Ecto neural progenitor cell (in vitro differentiated cells): ENCODE measurements at regions not wholly inside any gene's neighbourhood (a gene's known extent, or its start where the extent isn't known, plus 50 kb on each side); places are given as distances from the start of the nearest gene placed in this dataset.
"Not testable (repeated sequence)": the region's sequence is repeated elsewhere in the genome, so short reads cannot be mapped to it uniquely, and the experiment has no call there.

Source experiments
- DNase-seq: peaks from one replicate; pipeline ENCODE4 v3.0.0-alpha.2; 2018; ENCODE audit warnings: low spot score

DNA sequence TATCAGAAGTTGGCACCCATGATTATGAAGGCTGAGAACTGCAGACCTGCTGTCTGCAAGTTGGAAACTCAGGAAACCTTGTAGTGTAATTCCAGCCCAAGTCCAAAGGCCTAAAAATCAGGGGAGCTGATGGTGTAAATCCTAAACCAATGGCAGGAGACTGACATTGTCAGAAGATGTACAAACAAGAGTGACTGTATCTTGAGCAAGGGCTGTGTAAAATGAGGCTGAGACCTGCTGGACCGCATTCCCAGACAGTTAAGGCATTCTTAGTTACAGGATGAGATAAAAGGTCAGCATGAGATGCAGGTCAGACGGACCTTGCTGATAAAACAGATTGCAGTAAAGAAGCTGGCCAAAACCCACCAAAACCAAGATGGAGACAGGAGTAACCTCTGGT is 147.7 kb downstream of the COG6 start:
- no peak for DNase-seq

GRCh38 chr13:39803851-39804250 is 148.4 kb downstream of the COG6 start:
- no peak for DNase-seq

DNA sequence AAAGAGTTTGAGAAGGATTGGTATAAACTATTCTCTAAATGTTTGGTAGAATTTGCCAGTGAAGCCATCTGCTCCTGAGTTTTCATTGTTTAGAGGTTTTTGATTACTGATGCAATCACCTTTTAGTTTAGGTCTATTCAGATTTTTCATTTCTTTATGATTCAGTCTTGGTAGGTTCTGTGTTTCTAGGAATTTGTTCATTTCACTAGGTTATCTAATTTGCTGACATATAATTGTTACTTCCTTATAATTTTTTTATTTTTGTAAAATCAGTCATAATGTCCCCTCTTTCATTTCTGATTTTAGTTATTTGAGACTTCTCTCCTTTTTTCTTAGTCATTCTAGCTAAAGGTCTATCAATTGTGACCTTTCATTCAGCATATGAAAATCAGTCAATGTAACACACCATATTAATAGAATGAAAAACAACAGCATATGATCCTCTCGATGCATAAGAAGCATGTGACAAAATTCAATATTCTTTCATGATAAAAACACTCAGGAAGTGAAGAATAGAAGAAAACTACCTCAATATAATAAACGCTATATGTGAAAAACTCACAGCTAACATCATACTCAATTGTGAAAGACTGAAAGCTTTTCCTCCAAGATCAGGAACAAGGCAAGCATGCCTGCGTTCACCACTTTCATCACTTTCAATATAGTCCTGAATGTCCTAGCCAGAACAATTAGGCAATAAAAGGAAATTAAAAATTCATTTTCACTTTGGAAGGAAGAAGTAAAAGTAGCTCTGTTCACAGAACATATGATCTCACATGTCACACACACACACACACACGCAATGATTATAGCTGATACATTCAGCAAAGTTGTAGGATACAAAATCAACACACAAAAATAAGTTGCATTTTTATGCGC is 149.1 kb downstream of the COG6 start:
- no peak for DNase-seq

DNA sequence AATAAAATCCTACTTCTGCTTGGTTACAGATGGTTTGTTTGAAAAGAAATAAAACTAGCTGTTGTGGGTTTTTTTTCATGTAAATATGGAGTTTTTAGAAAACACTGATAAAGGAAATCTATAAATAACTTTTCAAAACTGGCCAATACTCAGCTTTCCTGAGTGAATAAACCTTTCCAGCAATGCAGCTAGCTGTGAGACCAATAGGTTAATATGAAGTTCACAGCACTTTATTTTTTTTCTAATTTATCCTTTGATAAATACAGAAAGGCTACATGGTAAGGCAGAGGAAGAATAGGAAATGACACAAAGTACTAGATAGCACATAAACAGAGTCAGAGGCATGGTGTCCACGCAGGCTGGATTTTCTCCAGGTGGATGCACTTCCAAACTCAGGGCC is 154.0 kb downstream of the COG6 start:
- DNase-seq: no peak

GRCh38 chr13:39810091-39810877 is 154.8 kb downstream of the COG6 start:
- DNase-seq: no peak

DNA sequence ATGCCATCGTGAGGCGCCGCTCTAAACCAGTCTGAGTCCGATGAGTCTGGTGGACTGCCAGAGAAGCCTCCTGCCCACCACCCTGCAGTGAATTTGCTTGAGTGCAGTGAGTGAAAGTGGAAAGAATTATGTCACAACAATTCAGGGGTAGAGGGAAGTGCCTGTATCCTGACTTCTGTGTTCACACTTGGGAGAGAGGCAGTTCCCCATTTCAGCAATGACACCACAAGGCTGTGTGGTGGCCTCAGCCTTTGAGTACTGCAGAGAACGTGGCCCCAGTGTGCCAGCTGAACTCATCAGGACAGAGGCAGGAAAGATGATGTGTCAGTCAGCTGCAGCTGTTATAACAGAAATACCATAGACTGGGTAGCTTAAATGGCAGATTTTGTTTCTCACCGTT is 155.6 kb downstream of the COG6 start:
- no peak for DNase-seq

DNA sequence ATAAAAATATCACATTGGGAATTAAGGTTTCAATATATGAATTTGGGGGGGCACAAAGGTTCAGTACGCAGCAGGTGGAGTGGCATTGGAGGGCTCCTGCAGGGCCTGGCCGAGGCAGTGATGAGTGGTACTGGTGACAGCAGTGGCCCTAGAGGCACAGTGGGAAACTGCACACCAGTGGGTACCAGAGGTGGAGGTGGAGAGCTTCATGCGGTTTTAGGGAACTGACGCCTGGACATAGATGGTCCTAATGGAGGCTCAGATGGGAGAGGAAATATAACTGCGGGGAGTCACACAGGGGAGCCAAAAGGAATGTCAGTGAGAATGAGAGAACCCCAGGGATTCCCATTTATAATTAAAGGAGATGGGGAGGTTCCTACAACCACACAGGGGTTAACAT is 156.2 kb downstream of the COG6 start:
- DNase-seq: no peak

GRCh38 chr13:39815345-39816111 is 160.1 kb downstream of the COG6 start:
- no peak for DNase-seq

DNA sequence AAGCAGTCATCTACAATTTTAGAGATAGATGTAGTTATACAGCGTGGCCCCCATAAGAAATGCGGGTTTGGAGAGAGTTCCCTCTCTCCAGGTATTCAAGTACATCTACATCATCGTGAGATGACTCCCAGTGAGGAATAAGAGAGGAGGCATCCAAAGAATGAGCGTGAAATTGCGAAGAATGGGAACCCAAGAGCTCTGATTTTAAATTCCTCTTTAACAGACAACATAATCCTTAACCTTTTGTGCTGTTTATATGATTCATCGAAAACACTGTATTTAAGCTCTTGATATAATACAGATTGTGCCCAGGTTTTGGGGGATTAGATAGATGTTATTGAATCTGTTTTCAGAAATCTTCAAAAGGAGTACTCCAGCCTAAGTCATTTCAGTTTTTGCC is 161.5 kb downstream of the COG6 start:
- no peak for DNase-seq

DNA sequence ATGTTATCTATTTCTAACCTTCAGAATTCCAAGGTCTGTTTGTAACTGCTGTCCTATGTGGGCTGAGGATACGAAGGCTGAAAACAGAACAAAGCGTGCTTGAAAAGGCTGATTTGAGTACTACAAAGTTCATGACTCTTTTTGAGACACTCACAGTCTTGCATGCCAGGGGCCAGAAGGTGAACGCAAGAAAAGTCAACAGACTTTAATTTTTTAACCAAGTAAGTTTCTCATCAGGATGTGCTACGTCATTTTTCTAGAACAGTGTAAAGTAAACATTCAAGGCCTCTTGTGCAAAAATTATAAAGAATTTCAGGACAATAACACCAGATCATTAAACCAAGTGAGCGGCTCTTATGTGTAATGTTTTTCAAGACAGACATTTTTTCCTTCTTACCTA is 163.5 kb downstream of the COG6 start:
- DNase-seq: no peak

DNA sequence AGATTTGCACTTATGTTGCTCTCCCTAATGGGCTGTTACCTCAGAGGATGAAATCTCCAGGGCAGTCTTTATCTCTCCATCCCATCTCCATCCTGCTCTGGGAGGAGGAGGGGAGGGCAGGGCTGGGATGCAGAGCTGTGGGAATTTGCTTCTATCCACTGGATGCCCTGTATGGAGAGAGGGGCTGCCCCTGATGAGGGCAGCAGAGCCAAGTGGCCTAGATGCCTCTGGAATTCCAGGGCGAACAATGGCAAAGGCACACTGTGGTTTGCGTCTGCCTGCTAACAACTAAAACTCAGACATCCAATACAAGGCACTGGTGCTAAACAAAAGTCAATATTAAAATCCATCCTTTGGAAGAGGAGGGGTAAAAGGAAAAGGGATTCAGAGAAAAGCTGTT is 165.1 kb downstream of the COG6 start:
- DNase-seq: no peak

DNA sequence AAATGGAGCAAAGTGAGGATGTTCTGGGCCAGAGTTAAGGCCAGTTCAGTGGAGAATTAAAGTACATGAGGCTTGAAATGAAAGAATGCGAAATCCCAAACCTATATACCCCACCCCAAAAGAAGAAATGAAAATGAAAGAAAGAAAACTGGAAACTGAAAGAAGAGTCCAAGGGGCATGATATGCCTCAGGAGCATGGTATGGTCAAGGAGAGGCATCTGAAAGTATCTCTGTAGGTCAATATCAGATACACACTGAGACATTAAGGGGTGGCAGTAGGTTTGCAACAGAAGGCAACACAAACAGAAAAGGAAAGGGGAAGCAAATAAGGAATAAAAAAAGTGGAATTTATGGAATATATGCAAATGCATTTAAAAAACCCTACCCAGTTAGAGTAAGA is 166.5 kb downstream of the COG6 start:
- DNase-seq: no peak

DNA sequence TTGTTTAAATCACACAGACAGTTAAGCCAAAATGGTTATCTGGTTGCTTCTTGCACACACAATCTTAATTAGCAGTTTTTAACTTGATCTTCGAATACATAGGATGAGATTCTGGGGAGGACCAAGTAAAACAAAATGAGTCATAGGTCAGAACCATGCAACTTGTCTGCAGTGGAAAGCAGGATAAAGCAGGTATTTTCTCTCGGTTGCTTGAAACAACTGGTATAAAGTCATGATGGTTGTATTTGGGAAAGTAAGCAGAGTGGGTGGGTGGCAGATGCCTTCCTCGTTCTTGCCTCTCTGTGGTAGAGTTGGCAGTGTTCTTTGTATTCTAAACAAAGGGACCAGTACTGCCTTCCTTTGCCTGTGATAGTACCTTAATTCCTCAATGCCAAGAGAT is 167.0 kb downstream of the COG6 start:
- no peak for DNase-seq

DNA sequence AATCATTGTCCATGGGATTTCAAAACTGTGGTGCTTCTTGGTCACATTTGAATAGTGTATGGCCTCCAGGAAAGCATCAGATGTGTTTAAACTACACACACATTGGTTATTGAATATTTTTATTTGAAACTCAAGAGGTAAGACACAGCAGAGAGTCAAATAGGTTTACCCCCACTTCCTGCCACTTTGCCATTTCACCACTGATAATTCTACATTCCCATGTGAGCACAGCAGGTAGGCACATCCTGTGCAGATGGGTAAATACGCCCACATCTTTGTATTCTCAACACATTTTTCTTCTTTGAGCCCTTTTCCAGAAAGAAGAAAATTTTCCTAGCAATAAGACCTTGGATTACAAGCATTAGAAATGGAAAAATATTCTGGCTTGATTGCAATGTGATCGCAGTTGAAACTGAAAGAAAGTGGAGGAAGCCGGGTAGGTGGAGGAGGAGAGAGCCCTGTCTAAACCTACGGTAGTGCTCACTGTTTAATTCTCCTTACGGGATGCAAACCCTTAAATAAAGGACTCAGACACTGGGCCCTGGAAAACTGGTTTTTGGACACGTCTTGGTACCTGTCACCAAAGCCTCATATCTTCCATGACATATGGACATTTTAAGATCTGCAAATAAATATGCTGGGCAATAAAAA is 167.7 kb downstream of the COG6 start:
- no peak for DNase-seq

DNA sequence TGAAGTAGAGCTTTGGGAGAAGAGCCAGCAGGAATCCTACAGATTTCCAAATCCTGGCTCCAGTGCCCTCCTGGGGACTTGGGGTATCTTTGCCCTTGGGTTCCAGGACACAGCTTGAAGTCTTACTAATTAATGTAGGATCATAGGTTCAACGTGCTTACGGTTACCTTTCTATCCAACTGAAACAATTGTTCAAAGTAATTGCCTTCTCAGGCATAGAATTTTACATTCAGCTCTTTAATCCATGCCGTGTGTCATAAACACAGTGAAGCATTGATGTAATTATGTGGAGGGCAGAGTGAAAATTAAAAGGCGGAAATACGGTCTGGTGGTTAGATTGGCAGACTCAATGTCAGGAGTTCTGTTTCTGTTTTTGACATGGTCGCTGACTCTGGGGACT is 170.4 kb downstream of the COG6 start:
- no peak for DNase-seq

GRCh38 chr13:39835253-39835652 is 179.8 kb downstream of the COG6 start:
- no peak for DNase-seq

GRCh38 chr13:39836038-39836437 is 180.6 kb downstream of the COG6 start:
- no peak for DNase-seq

DNA sequence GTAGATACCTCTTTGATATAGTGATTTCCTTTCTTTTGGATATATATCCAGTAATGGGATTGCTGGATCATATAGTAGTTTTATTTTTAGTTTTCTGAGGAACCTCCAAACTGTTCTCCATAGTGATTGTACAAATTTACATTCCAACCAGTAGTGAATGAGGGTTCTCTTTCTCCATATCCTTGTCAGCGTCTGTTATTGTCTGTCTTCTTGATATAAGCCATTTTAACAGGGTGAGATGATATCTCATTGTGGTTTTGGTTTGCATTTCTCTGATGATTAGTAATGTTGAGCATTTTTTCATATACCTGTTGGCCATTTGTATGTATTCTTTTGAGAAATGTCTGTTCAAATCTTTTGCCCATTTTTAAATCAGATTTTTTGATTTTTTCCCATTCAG is 182.4 kb downstream of the COG6 start:
- not testable (repeated sequence) for DNase-seq

DNA sequence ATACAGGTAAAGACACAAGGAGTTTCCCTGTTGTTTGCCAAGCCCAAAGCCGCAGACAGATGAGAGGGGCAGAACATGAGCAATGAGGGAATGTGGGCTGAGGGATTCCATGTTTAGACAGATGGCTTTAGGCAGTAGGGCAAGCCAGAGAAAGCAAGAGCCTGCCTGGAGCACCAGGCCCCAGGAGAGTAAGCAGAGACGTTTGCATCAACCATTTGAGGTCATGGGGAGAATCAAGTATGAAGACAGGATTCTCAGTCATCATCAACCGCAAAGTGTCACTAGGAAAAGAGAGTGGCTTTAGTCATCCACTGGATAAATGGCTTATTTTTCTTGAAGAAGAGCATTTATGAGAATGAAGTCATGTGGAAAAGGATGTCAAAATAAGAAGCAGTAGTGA is 184.7 kb downstream of the COG6 start:
- DNase-seq: no peak

DNA sequence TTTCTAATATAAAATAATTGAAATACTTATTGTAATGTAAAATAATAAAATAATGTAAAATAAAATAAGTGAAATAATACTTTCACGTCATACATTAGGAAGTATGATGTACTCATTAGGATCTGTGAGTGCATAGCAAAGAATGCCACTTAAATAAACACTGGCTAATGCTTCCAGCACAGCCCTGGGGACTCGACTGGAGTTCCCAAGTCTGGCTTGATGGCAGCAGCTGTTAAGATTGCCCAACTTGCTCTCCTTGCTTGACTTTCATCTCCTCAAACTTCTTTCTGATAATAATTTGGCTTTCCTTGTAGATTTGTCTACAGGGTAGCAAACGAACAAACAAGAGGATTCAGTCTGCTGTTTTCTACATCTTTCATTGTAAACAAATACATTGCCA is 191.9 kb downstream of the COG6 start:
- DNase-seq: no peak

DNA sequence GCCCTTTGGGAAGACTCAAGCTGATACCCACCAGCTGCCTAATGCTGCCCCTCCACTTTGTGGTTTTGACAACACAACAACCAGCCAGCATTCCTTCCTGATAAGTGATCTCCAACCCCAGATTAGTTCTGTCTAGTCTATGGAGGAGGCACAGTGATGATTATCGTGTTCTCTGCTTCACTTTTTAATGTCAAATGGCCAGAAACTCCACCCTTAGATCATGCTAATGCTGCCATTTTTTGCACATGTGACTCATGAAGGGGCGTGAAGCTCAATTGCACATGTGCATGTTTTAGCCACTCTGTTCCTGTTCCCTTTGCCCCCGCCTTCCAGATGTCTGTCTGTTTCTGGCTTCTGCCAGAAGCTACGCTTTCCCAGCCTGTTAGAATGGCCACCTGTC is 199.8 kb downstream of the COG6 start:
- DNase-seq: no peak

- DNase-seq: no peak
Observed at GRCh38 chr13:39856714-39857113, 201.3 kb downstream of the COG6 start.
